GM12891 (cell line): ENCODE measurements at regions not wholly inside any gene's neighbourhood (a gene's known extent, or its start where the extent isn't known, plus 50 kb on each side); places are given as distances from the start of the nearest gene placed in this dataset.

ENCODE experiments used
- POLR2A ChIP-seq: IDR thresholded peaks from 2 replicates; pipeline ENCODE4 v1.6.1; 2011; ENCODE audit warnings: low read depth, low read length, control low read depth
- POLR2AphosphoS5 ChIP-seq: IDR thresholded peaks from 2 replicates; pipeline ENCODE4 v1.6.1; 2011; ENCODE audit warnings: low read depth, low read length, control low read depth
- TAF1 ChIP-seq: IDR thresholded peaks from 2 replicates; pipeline ENCODE4 v1.6.1; 2011; ENCODE audit warnings: low read depth, low read length, control low read depth

- TF ChIP-seq POLR2A (no peak), POLR2AphosphoS5 (no peak), TAF1 (no peak)
Measured at GRCh38 chr13:97710797-97711196, 242.7 kb upstream of the IPO5 start.
